ENCODE measurements at regions not wholly inside any gene's neighbourhood (a gene's known extent, or its start where the extent isn't known, plus 50 kb on each side); places are given as distances from the start of the nearest gene placed in this dataset.

DNA sequence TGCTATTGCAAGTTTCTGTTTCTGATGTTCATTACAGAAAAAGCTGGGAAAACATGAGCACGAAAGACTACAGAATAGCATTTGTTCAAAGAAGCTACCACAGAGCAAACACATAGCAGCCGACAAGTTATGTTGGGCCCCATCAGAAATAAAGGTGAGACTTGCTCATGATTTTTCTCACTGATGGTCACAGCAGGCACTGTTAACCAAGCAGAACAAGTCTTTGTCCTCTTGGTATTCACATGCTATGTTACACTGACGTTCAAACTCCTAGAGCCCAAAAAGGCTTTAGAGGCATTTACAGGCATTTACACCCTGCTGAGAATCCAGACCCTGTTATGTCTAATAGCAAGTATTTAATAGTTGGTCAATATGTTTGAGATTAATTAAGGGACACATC lies 235.0 kb upstream of the HNMT start:
- no peak for DNase-seq

GRCh38 chr2:137737559-137737958 lies 226.7 kb upstream of the HNMT start:
- no peak for DNase-seq

DNA sequence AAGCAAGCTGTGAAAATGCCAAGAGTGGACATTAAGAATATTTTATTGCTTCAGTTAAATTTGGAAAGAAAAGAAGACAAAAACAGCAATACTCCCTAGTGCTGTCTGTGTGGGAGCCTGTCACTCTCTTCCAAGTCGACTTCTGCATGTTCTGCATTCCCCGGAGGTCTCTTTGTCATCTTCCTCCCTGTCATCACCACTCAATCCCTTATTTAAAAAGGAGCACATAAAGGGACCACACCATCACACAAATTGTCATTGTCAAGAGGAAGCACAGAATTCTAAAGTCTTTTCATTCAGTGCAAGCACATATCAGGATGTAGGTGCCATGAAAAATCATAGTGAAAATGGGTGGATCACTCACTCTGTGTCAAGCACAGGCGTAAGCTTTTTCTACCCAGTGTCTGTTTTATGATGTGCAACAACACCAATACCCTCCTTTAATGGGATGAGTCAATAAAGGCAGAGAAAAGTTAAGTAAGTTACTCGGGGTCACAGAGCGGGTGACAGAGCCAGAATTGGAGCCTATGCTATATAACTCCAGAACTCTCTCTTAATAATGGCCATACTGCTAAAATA lies 222.4 kb upstream of the HNMT start:
- no peak for DNase-seq

GRCh38 chr2:137747509-137747908 lies 216.8 kb upstream of the HNMT start:
- DNase-seq = no peak

DNA sequence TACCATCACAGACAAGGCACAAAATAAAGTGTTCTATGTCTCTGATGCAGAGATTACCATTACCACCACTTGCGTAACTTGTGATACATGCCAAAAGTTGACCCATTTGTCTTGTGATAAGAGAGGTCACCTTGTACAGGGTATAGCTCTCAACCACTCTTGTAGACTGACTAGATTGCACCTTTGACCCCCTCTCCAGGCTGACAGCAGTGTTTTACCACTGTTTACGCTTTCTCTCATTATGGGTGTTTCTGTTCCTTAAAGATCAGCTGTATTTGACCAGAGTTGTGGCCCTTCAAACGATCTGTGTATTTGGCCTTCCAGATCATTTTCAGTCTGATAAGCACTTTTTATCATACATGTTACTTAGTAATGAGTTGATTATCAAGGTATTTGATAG lies 215.7 kb upstream of the HNMT start:
- no peak for DNase-seq

GRCh38 chr2:137764646-137765045 lies 199.6 kb upstream of the HNMT start:
- no peak for DNase-seq

DNA sequence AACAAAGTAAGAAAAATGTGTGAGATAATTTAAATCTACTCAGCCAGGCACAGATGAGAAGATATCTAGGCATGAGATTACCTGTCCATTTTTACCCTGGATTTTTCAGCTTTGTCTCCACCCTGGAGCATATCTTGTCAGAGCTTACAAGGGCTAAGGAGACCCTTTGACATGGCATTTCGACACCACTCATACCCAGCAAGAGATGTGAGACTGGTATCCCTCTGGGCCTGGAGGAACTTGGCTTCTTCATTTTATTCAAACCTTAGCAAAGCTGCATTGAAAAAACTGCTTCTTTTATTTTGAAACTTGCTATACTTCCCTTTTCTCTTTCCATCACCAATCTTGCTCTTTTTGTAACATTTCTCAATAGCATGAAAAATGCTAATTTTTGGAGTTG lies 194.9 kb upstream of the HNMT start:
- no peak for DNase-seq

DNA sequence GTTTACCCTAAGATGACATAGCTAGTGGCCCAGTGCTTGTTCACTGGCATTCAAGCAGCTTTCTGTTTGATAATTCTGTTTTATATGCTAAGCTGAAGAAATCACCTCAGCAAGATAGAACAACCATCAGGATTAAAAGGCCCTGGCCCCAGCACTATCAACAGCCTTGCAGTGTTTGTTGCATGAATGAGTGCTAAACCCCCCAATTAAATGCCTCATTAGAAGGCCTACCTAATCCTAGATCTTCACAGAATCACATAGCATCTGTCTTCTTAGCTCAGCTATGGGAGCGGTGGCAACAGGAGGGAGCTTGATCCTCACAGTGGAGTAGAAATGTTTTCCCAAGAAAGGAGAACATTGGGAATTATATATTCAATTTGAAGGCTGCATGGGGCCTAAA lies 194.1 kb upstream of the HNMT start:
- DNase-seq = no peak

- no peak for DNase-seq
Measured at GRCh38 chr2:137771064-137771463, 193.2 kb upstream of the HNMT start.

DNA sequence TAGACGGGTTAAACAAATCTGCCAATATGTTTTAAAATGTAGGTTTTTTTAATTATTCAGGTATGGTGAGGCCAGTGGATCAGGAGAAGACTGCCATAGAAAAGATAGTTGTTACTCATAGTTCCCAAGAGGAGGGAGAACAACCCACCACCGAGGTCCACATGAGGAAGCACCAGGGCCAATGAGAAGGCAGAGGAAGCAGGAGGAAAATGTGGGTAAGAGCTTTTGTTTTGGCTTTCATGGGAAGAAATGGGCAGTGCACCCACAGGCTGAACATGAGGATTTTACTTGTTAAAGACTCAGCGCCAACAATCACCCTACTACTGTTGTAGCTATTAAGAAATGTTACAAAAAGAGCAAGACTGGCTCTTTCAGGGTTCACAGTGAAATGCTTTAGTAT lies 191.8 kb upstream of the HNMT start:
- DNase-seq = no peak

DNA sequence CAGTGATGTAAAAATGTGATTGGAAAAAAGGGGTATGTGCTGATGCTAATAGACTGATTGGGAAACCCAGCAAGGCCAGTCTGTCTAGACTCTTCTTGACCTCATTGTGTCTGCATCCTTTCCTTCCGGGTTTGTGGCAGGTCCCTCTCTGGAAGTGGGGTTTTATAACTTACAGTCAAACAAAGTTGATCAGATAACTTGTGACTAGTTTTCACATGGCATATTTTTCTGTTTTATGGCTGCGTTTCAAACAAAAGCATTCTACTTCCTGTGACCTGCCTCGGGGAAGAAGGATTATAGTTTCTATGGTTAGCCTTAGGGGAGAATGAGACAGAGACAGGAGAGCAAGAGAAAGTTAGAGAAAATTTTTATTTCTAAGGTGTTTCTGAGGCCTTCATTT lies 188.7 kb upstream of the HNMT start:
- no peak for DNase-seq

- DNase-seq = no peak
Measured at GRCh38 chr2:137776697-137777096, 187.6 kb upstream of the HNMT start.

DNA sequence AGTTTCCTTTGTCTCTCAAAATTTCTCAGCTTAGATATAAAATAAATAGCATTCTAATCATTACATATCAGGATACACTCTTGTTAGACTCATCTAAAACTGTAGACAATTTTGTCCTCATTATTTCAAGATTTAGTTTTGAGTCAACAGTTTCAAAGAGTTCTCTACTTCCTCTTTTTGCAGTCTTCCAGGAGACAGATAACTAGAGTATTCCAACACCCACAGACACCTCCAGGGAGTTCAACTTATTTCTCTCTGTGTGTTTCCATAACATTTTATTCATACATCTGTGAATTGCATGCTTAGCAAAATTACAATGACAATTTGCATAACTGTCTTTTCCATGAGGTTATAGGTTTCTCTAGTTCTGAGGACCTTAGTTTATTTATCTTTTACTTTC lies 166.6 kb upstream of the HNMT start:
- no peak for DNase-seq

DNA sequence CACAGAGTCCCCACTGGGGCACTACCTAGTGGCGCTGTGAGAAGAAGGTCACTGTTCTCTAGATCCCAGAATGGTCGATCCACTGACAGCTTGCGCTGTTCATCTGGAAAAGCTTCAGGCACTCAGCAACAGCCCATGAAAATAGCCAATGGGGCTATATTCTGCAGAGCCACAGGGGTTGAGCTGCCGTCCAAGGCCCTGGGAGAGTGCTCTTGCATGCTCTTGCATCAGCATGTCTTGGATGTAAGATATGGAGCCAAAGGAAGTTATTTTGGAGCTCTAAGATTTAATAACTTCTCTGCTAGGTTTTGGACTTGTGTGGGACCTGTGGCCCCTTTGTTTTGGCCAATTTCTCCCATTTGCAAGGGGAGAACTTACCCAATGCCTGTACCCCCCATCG lies 164.7 kb upstream of the HNMT start:
- no peak for DNase-seq

DNA sequence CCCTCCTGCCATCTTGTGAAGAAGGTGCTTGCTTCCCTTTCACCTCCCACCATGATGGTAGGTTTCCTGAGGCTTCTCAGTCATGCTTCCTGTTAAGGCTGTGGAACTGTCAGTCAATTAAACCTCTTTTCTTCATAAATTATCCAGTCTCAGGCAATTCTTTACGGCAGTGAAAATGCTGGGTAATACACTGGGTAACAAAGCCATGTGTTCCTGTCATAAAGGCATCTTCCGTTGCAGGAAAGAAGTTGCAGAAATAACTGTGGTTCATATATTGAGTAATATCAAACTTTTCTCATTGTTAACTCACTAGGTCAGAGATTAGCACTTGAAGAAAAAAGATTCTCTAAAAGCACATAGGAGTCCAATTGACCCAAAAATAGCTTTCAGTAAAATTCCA lies 163.9 kb upstream of the HNMT start:
- DNase-seq = no peak

GRCh38 chr2:137801228-137801627 lies 163.0 kb upstream of the HNMT start:
- DNase-seq = no peak

GRCh38 chr2:137802038-137802437 lies 162.2 kb upstream of the HNMT start:
- no peak for DNase-seq

DNA sequence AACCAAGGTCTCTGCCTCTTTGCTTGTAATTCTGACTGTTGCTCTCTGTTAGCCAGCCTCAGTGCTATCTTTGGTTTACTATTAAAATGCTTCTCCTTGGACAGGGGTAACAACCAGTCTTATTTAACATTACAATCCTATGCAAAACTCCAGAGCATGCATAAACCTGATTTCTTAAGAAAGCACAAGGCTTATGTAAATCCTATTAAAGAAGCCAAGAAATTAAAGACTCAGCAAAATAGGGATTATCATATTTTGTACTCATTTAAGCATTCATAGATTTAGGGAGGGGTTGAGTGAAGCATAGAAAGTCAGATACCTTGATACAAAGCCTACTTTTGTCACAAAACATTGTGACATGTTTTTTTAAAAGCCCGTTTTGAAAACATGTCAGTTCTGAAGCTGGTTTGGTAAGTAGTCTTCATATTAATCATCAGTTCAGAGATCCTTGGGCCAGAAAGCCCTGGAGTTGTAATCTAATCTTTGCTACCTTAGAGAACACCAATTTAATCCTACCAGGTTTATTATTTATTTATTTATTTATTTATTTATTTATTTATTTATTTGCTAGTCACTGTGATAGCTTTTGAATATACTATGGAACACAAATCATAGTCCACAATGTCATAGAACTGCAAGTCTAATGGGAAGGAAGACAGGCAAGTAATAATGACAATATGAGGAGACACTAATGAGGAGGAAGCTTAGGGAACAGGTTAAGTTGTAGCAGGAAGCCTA lies 158.0 kb upstream of the HNMT start:
- DNase-seq = no peak

GRCh38 chr2:137809252-137809651 lies 155.0 kb upstream of the HNMT start:
- no peak for DNase-seq

DNA sequence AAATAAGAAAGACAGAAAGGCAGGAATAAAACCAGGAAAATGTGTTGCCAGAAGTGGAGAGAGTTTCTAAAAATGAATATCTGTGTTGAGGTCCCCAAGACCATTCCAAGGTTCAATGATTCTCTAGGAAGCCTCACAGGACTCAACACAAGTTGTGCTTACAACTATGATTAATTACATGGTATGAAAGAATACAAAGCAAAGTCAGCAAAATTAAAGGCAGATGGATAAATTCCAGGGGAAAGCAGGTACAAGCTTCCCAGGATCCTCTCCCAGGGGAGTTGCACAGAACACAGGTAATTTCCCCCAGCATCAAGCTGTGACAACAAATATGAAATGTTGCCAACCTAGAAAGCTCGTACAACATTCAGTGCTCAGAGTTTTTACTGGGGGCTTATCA lies 154.4 kb upstream of the HNMT start:
- DNase-seq = no peak

GRCh38 chr2:137812517-137812916 lies 151.8 kb upstream of the HNMT start:
- DNase-seq = no peak

DNA sequence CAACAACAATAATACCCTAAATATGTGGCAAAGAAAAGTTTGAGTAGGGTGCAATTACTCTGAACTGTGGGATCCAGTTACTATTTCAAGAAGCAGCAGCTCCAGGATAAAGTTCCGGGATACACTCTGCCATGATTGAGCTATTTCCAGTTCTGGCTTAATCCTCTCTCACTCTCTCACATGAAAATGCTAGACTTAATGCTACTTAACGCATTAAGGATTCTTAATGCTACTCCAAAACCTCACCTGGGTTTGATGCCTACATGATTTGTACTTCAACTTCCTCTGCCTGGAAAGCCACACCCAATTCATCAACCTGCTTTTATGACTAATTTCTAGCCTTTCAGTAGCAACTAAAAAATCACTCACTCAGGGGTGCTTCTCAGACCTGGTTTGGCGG lies 151.1 kb upstream of the HNMT start:
- DNase-seq = no peak

DNA sequence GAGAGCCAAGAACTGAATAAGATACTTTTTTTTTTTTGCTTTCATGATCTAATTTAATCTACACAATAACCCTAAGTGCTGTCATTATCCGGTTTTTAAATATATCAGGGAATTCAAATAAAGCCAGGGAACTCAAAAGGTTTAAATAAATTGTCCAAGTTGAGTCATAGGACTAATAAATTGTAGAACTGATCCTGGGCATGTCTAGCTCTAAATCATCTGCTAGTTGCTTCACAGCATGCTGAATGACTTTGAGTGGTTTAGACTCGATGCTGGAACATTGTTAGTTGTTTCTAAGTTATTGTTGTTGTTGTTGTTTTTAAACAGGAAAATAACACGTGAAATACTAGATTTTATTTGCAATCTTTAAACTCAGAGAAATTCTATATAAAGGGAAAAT lies 147.2 kb upstream of the HNMT start:
- no peak for DNase-seq

DNA sequence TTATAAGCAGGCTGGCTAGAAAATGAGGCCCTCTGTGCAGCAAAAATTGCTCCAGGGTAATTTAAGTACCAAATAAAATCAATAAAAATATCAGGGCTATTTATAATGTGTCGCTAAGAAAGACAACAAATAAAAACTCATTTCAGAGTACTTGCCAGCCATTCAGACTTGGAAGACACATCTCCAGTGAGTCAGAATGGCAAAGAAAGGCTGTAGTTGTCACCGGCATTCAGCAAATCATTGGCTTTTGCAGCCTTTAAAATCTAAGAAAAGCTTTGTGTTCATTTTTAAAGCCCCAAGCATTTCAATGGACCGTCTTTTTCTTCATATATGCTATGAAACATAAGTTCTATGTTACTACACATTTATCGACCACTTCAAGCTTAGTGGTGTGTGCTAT lies 141.1 kb upstream of the HNMT start:
- DNase-seq = no peak

GRCh38 chr2:137824501-137824900 lies 139.8 kb upstream of the HNMT start:
- DNase-seq = no peak
